ENCODE measurements at regions not wholly inside any gene's neighbourhood (a gene's known extent, or its start where the extent isn't known, plus 50 kb on each side); places are given as distances from the start of the nearest gene placed in this dataset.
"Not testable (repeated sequence)": the region's sequence is repeated elsewhere in the genome, so short reads cannot be mapped to it uniquely, and the experiment has no call there.

- DNase-seq (ENCODE audit: low spot score), result no peak
Measured at GRCh38 chr7:112982441-112983063, 104.1 kb downstream of the GPR85 start.

- DNase-seq (ENCODE audit: low spot score), result no peak
Measured at GRCh38 chr7:112981966-112982365, 104.7 kb downstream of the GPR85 start.

GRCh38 chr7:112979055-112979454 lies 107.6 kb downstream of the GPR85 start:
- DNase-seq (ENCODE audit: low spot score), result not testable (repeated sequence)

GRCh38 chr7:112977244-112977955 lies 109.2 kb downstream of the GPR85 start:
- DNase-seq (ENCODE audit: low spot score), result not testable (repeated sequence)

GRCh38 chr7:112970771-112971170 lies 115.9 kb downstream of the GPR85 start:
- peak; percentile 39 for DNase-seq (ENCODE audit: low spot score)

- DNase-seq (ENCODE audit: low spot score), result no peak
Measured at GRCh38 chr7:112969946-112970345, 116.7 kb downstream of the GPR85 start.

- no peak for DNase-seq (ENCODE audit: low spot score)
Measured at GRCh38 chr7:112965506-112965905, 121.1 kb downstream of the GPR85 start.

GRCh38 chr7:112963634-112964033 lies 123.0 kb downstream of the GPR85 start:
- no peak for DNase-seq (ENCODE audit: low spot score)

GRCh38 chr7:112962815-112963214 lies 123.8 kb downstream of the GPR85 start:
- no peak for DNase-seq (ENCODE audit: low spot score)

GRCh38 chr7:112959276-112959675 lies 127.4 kb downstream of the GPR85 start:
- no peak for DNase-seq (ENCODE audit: low spot score)

GRCh38 chr7:112958775-112959174 lies 127.9 kb downstream of the GPR85 start:
- no peak for DNase-seq (ENCODE audit: low spot score)

GRCh38 chr7:112957901-112958300 lies 128.7 kb downstream of the GPR85 start:
- no peak for DNase-seq (ENCODE audit: low spot score)

- not testable (repeated sequence) for DNase-seq (ENCODE audit: low spot score)
Measured at GRCh38 chr7:112953031-112953430, 133.6 kb downstream of the GPR85 start.

GRCh38 chr7:112951070-112951469 lies 135.6 kb downstream of the GPR85 start:
- no peak for DNase-seq (ENCODE audit: low spot score)

GRCh38 chr7:112949682-112950081 lies 136.9 kb downstream of the GPR85 start:
- DNase-seq (ENCODE audit: low spot score), result not testable (repeated sequence)

- no peak for DNase-seq (ENCODE audit: low spot score)
Measured at GRCh38 chr7:112946350-112946749, 140.3 kb downstream of the GPR85 start.

- DNase-seq (ENCODE audit: low spot score), result no peak
Measured at GRCh38 chr7:112945046-112945445, 141.6 kb downstream of the GPR85 start.

- DNase-seq (ENCODE audit: low spot score), result no peak
Measured at GRCh38 chr7:112942981-112943380, 143.6 kb downstream of the GPR85 start.

- DNase-seq (ENCODE audit: low spot score), result not testable (repeated sequence)
Measured at GRCh38 chr7:112942125-112942524, 144.5 kb downstream of the GPR85 start.

GRCh38 chr7:112940314-112940732 lies 146.3 kb downstream of the GPR85 start:
- DNase-seq (ENCODE audit: low spot score), result no peak

- peak; percentile 100 for DNase-seq (ENCODE audit: low spot score)
Measured at GRCh38 chr7:112939574-112940313, 146.9 kb downstream of the GPR85 start.

GRCh38 chr7:112938863-112939573 lies 147.6 kb downstream of the GPR85 start:
- peak; percentile 13 for DNase-seq (ENCODE audit: low spot score)
